Glutamatergic neuron (in vitro differentiated cells): ENCODE measurements at regions not wholly inside any gene's neighbourhood (a gene's known extent, or its start where the extent isn't known, plus 50 kb on each side); places are given as distances from the start of the nearest gene placed in this dataset.

Source experiments
- DNase-seq: peaks from one replicate; pipeline ENCODE4 v3.0.0; 2022
- H3K27ac Mint-ChIP-seq: one replicate; pipeline ENCODE4 v1.8.0; 2020; ENCODE audit warnings: mild to moderate bottlenecking, mixed read lengths, inconsistent platforms; ENCODE audit not compliant: unreplicated experiment
- H3K27me3 Mint-ChIP-seq: one replicate; pipeline ENCODE4 v1.8.0; 2020; ENCODE audit warnings: mild to moderate bottlenecking, moderate library complexity, mixed read lengths, inconsistent platforms; ENCODE audit not compliant: unreplicated experiment
- H3K36me3 Mint-ChIP-seq: one replicate; pipeline ENCODE4 v1.8.0; 2020; ENCODE audit warnings: mild to moderate bottlenecking, mixed read lengths, inconsistent platforms; ENCODE audit not compliant: unreplicated experiment
- H3K4me1 Mint-ChIP-seq: one replicate; pipeline ENCODE4 v1.8.0; 2020; ENCODE audit warnings: mild to moderate bottlenecking, low read depth, mixed read lengths, inconsistent platforms; ENCODE audit not compliant: unreplicated experiment
- H3K4me3 Mint-ChIP-seq: one replicate; pipeline ENCODE4 v1.8.0; 2020; ENCODE audit warnings: mild to moderate bottlenecking, mixed read lengths, inconsistent platforms; ENCODE audit not compliant: unreplicated experiment
- H3K9me3 Mint-ChIP-seq: one replicate; pipeline ENCODE4 v1.8.0; 2020; ENCODE audit warnings: mild to moderate bottlenecking, moderate library complexity, mixed read lengths, inconsistent platforms; ENCODE audit not compliant: unreplicated experiment
- TF ChIP-seq, protein P1 (sequence below): fragments of 200-600 bp; sonication (generic); IDR thresholded peaks from one replicate; pipeline ENCODE4 v1.5.0; 2021; ENCODE audit not compliant: partially characterized antibody, unreplicated experiment

DNA sequence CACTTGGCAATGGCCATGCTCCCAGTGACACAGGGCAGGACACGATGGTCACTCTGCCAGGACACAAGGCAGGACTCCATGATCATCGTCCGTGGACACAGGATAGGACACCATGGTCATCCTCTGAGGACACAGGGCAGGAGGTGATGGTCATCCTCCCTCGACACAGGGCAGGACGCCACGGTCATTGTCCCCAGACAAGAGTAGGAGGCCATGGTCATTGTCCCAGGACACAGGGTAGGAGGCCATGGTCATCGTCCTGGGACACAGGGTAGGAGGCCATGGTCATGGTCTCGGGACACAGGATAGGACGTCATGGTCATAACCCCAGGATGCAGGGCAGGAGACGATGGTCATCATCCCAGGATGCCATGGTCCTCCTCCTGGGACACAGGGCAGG is 289.2 kb downstream of the TCERG1L start:
- no peaks in the 10 kb centered on the region for H3K27me3 Mint-ChIP-seq
- TF ChIP-seq, protein P1, sequence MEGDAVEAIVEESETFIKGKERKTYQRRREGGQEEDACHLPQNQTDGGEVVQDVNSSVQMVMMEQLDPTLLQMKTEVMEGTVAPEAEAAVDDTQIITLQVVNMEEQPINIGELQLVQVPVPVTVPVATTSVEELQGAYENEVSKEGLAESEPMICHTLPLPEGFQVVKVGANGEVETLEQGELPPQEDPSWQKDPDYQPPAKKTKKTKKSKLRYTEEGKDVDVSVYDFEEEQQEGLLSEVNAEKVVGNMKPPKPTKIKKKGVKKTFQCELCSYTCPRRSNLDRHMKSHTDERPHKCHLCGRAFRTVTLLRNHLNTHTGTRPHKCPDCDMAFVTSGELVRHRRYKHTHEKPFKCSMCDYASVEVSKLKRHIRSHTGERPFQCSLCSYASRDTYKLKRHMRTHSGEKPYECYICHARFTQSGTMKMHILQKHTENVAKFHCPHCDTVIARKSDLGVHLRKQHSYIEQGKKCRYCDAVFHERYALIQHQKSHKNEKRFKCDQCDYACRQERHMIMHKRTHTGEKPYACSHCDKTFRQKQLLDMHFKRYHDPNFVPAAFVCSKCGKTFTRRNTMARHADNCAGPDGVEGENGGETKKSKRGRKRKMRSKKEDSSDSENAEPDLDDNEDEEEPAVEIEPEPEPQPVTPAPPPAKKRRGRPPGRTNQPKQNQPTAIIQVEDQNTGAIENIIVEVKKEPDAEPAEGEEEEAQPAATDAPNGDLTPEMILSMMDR, result no peak
- no peaks in the 10 kb centered on the region for H3K4me1 Mint-ChIP-seq
- no peaks in the 10 kb centered on the region for H3K36me3 Mint-ChIP-seq
- no peak overlapping the region for H3K4me3 Mint-ChIP-seq
- no peak overlapping the region for H3K27ac Mint-ChIP-seq
- DNase-seq, result no peak
- peaks cover 9% of the 10 kb centered on the region for H3K9me3 Mint-ChIP-seq

DNA sequence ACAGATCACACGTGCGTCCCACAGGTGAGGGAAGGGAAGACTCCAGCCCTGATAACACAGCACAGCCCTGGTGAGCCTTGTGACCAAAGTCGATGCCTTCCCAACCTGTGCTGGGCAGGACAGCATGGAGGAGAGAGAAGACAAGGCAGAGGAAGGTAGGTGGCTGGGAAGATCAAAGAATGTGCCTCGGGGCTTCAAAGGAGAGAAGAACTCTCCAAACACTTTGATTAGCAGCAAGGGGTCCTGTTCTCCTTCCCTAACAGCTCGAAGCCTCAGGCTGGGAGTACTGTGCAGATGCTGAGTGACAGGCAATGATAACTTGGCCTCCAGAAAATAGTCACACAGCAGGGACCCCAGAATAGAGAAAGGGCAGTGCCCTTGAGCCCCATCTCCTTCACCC is 288.5 kb downstream of the TCERG1L start:
- DNase-seq, result no peak
- H3K4me3 Mint-ChIP-seq, result no peak overlapping the region
- H3K9me3 Mint-ChIP-seq, result peaks cover 9% of the 10 kb centered on the region
- H3K4me1 Mint-ChIP-seq, result no peaks in the 10 kb centered on the region
- H3K27ac Mint-ChIP-seq, result no peak overlapping the region
- TF ChIP-seq, protein P1, result no peak
- no peaks in the 10 kb centered on the region for H3K36me3 Mint-ChIP-seq
- no peaks in the 10 kb centered on the region for H3K27me3 Mint-ChIP-seq

DNA sequence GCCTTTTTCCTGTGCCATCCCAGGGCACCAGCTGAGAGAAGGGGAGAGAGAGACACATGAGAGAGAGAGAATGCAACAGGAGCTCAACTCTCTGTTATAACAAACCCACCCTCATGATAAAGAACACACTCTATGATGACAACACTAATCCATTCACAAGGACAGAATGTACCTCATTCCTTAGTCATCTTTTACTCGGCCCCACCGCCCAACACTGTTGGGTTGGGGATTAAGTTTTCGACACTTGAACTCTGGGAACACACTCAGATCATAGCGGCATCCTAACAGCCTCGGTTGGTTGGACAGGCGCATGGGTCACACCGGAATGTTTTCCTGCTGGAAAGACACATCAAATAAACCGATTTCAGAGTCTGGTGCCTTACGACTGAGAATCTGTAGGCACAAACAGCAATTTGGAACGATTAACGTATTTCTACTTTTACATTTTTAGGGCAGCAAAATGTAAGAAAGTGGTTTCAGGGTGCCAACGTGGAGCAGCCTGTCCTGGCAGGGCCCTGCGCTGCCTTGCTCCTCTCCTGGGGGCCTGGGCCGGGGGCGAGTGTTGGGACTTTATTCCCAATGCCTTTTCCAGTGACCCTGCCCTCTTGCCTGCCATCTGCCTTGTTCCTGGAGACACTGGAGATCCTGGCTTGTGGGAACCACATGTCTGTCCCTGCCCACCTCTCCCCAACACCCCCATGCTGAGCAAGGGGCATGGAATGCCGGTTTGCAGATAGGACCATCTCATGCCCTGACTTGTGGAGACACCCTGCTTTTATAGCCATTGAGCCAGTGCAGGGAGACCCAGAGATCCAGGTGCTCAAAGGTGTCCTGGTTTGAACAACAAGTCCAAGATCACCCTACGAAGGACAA is 287.0 kb downstream of the TCERG1L start:
- no peaks in the 10 kb centered on the region for H3K27me3 Mint-ChIP-seq
- H3K36me3 Mint-ChIP-seq, result no peaks in the 10 kb centered on the region
- H3K4me3 Mint-ChIP-seq, result no peak overlapping the region
- TF ChIP-seq, protein P1, result no peak
- H3K4me1 Mint-ChIP-seq, result no peaks in the 10 kb centered on the region
- H3K27ac Mint-ChIP-seq, result no peak overlapping the region
- peaks cover 9% of the 10 kb centered on the region for H3K9me3 Mint-ChIP-seq
- no peak for DNase-seq

DNA sequence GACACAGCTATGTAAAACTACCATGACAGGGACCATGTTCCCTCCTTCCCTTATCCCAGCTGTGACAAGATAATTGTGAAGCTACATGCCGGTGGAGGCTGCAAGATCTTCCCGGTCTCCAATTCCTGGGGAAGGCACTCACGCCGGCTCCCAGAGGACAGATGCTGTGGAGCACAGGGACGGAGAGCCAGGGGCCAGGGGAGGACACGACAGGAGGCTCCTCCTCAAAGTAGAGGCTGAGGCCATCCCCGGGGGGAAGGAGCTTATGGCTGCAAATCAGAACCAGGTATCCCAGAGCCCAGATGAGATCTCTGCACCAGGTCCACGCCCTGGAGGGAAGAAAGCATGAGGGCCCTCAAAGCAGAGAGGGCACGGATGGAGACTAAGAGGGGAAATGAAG is 286.2 kb downstream of the TCERG1L start:
- Mint-ChIP-seq H3K9me3 (peaks cover 9% of the 10 kb centered on the region), H3K27me3 (no peaks in the 10 kb centered on the region), H3K4me3 (no peak overlapping the region), H3K27ac (no peak overlapping the region), H3K36me3 (no peaks in the 10 kb centered on the region), H3K4me1 (no peaks in the 10 kb centered on the region)
- TF ChIP-seq, protein P1, result no peak
- DNase-seq, result no peak

DNA sequence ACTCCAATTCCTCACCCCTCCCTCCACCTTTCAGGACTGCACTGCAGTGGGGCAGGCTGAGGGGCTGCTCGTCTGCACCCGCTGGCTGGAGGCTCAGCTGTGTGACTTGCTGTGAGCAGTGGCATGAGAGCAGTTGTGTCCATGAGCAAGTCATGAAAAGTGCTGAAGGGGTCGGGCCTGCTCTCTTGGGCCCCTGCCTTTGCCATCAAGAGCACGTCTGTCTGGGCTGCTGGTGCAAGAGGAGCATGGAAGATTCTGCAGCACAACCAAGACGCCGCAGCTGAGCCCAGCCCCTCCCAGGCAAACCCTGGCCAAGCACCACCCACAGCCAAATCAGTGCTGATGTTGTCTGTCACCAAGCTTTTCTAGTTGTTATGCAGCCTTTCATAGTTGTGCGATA is 284.3 kb downstream of the TCERG1L start:
- no peak for DNase-seq
- no peak overlapping the region for H3K4me3 Mint-ChIP-seq
- H3K27me3 Mint-ChIP-seq, result peaks cover 3% of the 10 kb centered on the region
- H3K27ac Mint-ChIP-seq, result no peak overlapping the region
- peaks cover 4% of the 10 kb centered on the region for H3K9me3 Mint-ChIP-seq
- no peaks in the 10 kb centered on the region for H3K36me3 Mint-ChIP-seq
- TF ChIP-seq, protein P1, result no peak
- no peaks in the 10 kb centered on the region for H3K4me1 Mint-ChIP-seq
